ENCODE measurements at regions not wholly inside any gene's neighbourhood (a gene's known extent, or its start where the extent isn't known, plus 50 kb on each side); places are given as distances from the start of the nearest gene placed in this dataset.
A peak's percentile ranks its signal among the peaks of the same experiment; 100 is the strongest.
"Not testable (repeated sequence)": the region's sequence is repeated elsewhere in the genome, so short reads cannot be mapped to it uniquely, and the experiment has no call there.

DNA sequence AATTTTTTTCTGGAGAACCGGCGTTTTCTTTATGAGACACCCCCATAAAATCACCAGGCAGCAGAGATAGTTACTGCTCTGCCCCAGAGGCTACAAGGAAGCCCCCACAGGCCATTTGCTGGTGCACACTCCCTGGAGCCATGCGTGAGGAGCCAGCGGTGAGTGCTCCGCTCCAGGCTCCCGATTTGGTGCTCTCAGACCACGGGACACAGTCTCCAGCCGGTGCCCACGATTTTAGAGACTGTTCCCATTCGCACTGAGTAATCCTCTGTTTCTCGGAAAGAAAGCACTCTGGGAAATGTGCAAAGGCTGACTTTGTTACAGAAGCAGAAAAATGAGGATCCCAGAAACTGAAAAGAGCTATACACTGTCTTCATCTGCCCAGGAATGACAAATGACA is 104.9 kb downstream of the RNASET2 start:
- Histone ChIP-seq H3K36me3 (no peaks in the 10 kb centered on the region), H3K4me3 (no peak overlapping the region), H3K27ac (no peak overlapping the region), H3K4me1 (ENCODE audit: low read depth) (no peaks in the 10 kb centered on the region), H3K27me3 (no peaks in the 10 kb centered on the region), H3K9me3 (ENCODE audit: low read depth) (no peaks in the 10 kb centered on the region)
- DNase-seq (ENCODE audit: low read depth in 1 of 2, low spot score in 1 of 2): no peak
- TF ChIP-seq, protein P1, sequence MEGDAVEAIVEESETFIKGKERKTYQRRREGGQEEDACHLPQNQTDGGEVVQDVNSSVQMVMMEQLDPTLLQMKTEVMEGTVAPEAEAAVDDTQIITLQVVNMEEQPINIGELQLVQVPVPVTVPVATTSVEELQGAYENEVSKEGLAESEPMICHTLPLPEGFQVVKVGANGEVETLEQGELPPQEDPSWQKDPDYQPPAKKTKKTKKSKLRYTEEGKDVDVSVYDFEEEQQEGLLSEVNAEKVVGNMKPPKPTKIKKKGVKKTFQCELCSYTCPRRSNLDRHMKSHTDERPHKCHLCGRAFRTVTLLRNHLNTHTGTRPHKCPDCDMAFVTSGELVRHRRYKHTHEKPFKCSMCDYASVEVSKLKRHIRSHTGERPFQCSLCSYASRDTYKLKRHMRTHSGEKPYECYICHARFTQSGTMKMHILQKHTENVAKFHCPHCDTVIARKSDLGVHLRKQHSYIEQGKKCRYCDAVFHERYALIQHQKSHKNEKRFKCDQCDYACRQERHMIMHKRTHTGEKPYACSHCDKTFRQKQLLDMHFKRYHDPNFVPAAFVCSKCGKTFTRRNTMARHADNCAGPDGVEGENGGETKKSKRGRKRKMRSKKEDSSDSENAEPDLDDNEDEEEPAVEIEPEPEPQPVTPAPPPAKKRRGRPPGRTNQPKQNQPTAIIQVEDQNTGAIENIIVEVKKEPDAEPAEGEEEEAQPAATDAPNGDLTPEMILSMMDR (IDR thresholded peaks at IDR 0.05; ENCODE audit: low read depth, low read length): no peak

DNA sequence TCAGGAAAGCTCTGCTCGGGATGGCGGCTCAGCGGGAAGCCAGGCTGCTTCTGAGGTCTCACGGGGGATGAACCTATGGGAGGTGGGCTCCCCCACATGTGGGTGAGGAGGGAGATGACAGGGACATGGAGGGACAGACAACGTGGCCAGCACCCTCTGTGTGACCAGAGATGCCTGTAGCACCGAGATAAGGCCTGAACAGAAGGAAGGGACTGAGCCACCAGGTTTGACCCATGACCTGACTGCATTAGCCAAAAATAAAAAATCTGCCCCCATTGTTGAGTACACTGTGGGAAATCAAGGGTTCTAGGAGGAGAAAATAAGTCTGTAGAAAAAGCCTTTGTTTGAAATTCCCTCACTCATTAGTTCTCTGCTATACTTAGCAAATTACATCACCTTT is 105.7 kb downstream of the RNASET2 start:
- H3K27me3 ChIP-seq: no peaks in the 10 kb centered on the region
- no peak for DNase-seq (ENCODE audit: low read depth in 1 of 2, low spot score in 1 of 2)
- no peak overlapping the region for H3K4me3 ChIP-seq
- H3K9me3 ChIP-seq (ENCODE audit: low read depth): no peaks in the 10 kb centered on the region
- H3K27ac ChIP-seq: no peak overlapping the region
- no peaks in the 10 kb centered on the region for H3K4me1 ChIP-seq (ENCODE audit: low read depth)
- TF ChIP-seq, protein P1 (IDR thresholded peaks at IDR 0.05; ENCODE audit: low read depth, low read length): no peak
- H3K36me3 ChIP-seq: no peaks in the 10 kb centered on the region

DNA sequence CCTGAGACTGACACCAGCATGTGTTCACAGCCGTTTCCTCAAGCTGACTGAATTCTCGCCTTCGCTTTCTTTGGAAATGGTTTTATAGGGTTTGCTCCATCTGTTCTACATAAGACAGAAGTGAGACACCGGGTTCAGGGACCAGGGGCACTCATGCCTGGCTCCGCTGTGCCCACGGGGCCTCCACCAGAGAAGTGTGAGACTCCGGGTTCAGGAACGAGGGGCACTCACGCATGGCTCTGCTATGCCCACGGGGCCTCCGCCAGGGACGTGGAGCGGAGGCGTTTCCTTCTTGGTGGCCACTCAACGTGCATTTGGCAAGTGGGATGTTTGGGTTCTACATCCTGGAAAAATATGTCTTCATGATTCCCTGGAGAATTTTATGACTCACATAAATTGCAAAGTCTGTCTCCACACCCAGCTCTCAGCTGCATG is 106.6 kb downstream of the RNASET2 start:
- no peaks in the 10 kb centered on the region for H3K36me3 ChIP-seq
- peak in 1 of 2 donors; percentile 22 for DNase-seq (ENCODE audit: low read depth in 1 of 2, low spot score in 1 of 2)
- TF ChIP-seq, protein P1 (IDR thresholded peaks at IDR 0.05; ENCODE audit: low read depth, low read length): no peak
- H3K27ac ChIP-seq: no peak overlapping the region
- H3K4me3 ChIP-seq: no peak overlapping the region
- no peaks in the 10 kb centered on the region for H3K4me1 ChIP-seq (ENCODE audit: low read depth)
- H3K27me3 ChIP-seq: no peaks in the 10 kb centered on the region
- H3K9me3 ChIP-seq (ENCODE audit: low read depth): no peaks in the 10 kb centered on the region

DNA sequence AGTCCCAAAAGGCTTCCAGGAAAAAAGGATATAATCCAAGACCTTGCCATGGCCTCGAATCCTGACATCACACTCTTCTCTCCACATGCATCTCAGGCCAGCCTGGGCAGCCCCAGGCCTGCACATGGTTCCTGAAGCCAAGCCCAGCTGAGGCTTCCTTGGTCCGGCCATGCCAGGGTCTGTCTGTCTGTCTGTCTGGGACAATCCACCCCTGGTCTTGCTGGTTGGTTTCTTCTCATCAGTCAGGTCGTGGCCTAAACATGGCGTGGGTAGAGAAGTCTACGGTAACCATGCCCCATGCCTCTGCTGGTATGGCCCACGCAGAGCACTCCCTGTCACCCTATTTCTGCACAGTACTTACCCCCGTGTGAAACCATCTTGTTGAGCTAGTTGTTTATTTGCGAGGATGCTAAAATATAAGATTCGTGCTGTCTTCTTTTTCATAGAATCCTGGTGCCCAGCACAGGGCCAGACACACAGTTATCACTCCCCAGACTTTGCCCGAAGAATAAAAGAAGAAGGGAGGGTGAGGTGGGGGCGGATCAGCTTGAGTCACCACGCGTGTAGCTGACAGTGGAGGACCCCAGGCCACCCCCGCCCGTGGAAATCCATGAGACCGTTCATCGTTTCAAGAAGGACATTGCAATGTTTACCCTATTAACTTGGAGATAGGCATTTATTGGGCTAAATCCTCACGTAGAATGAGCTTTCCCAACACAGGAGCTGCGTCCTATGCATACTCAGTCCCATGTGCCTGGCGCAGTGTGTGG is 107.2 kb downstream of the RNASET2 start:
- no peaks in the 10 kb centered on the region for H3K27me3 ChIP-seq
- TF ChIP-seq, protein P1 (IDR thresholded peaks at IDR 0.05; ENCODE audit: low read depth, low read length): no peak
- H3K4me3 ChIP-seq: no peak overlapping the region

DNA sequence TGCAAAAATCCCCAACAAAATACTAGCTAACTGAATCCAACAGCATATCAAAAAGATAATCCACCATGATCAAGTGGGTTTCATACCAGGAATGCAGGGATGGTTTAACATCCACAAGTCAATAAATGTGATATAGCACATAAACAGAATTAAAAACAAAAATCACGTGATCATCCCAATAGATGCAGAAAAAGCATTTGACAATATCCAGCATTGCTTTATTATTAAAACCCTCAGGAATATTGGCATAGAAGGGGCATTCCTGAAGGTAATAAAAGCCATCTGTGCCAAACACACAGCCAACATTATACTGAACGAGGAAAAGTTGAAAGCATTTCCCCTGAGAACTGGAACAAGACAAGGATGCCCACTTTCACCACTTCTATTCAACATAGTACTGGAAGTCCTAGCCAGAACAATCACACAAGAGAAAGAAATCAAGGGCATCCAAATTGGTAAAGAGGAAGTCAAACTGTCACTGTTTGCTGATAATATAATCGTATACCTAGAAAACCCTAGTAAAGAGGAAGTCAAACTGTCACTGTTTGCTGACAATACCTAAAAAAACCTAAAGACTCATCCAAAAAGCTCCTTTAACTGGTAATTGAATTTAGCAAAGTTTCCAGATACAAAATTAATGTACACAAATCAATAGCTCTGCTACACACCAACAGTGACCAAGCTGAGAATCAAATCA is 109.8 kb downstream of the RNASET2 start:
- not testable (repeated sequence) for H3K36me3 ChIP-seq; H3K4me3 ChIP-seq; H3K4me1 ChIP-seq (ENCODE audit: low read depth); DNase-seq (ENCODE audit: low read depth in 1 of 2, low spot score in 1 of 2); H3K9me3 ChIP-seq (ENCODE audit: low read depth); H3K27me3 ChIP-seq; H3K27ac ChIP-seq

More for the DNA sequence above, 107.2 kb downstream of the RNASET2 start:
- DNase-seq (ENCODE audit: low read depth in 1 of 2, low spot score in 1 of 2): no peak
- H3K27ac ChIP-seq: no peak overlapping the region
- no peaks in the 10 kb centered on the region for H3K36me3 ChIP-seq
- H3K4me1 ChIP-seq (ENCODE audit: low read depth): no peaks in the 10 kb centered on the region
- no peaks in the 10 kb centered on the region for H3K9me3 ChIP-seq (ENCODE audit: low read depth)

DNA sequence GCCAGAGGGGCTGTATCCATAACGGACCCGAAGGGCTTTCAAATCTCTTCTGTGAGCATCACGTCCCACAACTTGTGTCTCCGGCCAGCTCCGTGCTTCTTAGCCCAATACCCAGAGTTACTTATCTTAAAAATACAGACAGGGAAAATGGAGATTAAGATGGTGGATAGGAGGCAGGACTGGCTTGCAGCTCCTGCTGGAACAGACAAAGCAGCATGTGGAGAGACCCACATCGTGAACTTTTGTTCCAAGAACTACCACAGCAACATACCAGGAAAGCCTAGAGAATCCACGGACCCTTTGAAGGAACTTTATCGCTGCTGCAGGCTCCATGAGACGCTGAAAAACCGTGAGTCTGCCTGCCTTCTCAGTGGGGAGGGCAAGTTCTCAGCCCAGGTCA is 113.7 kb downstream of the RNASET2 start:
- H3K4me3 ChIP-seq: no peak overlapping the region
- no peaks in the 10 kb centered on the region for H3K9me3 ChIP-seq (ENCODE audit: low read depth)
- no peak overlapping the region for H3K27ac ChIP-seq
- H3K4me1 ChIP-seq (ENCODE audit: low read depth): no peaks in the 10 kb centered on the region
- no peaks in the 10 kb centered on the region for H3K27me3 ChIP-seq
- H3K36me3 ChIP-seq: no peaks in the 10 kb centered on the region
- DNase-seq (ENCODE audit: low read depth in 1 of 2, low spot score in 1 of 2): no peak
- TF ChIP-seq, protein P1 (IDR thresholded peaks at IDR 0.05; ENCODE audit: low read depth, low read length): no peak

Measured in cardiac muscle cell (in vitro differentiated cells and primary cell).